ENCODE measurements at regions not wholly inside any gene's neighbourhood (a gene's known extent, or its start where the extent isn't known, plus 50 kb on each side); places are given as distances from the start of the nearest gene placed in this dataset.

- no peak for DNase-seq (ENCODE audit: low read depth, low spot score)
- Histone ChIP-seq H3K4me1 (ENCODE audit: control insufficient read depth in 1 of 2, insufficient read depth in 2 of 2, low read length in 2 of 2) (no peaks in the 10 kb centered on the region), H3K9me3 (ENCODE audit: control insufficient read depth in 1 of 2, insufficient read depth in 1 of 2, low read depth in 1 of 2, low read length in 2 of 2) (no peaks in the 10 kb centered on the region), H3K36me3 (ENCODE audit: control insufficient read depth in 1 of 2, insufficient read depth in 2 of 2, low read length in 2 of 2) (no peaks in the 10 kb centered on the region), H3K27ac (ENCODE audit: low read depth, low read length) (no peak overlapping the region), H3K9me2 (ENCODE audit: insufficient read depth) (no peaks in the 10 kb centered on the region), H2AFZ (ENCODE audit: low read depth, low read length, poor library complexity, severe bottlenecking) (no peak overlapping the region), H3K9ac (ENCODE audit: low read length) (no peak overlapping the region), H3K27me3 (ENCODE audit: insufficient read depth, low read length) (no peaks in the 10 kb centered on the region; the same call in 1 of the 2 replicates), H3K4me3 (replicated peaks in 1 of 2; ENCODE audit: low read depth in 1 of 2, low read length in 2 of 2) (no peak overlapping the region), H3K79me2 (ENCODE audit: insufficient read depth, low read length) (no peaks in the 10 kb centered on the region), H3K4me2 (ENCODE audit: low read length) (no peak overlapping the region), H4K20me1 (ENCODE audit: insufficient read depth) (no peaks in the 10 kb centered on the region)
- intact Hi-C loops (cut with micrococcal nuclease): no loop called here
- RAD21 ChIA-PET (ENCODE audit: low non-redundant PET in 1 of 2, low total read pairs in 2 of 2, uncharacterized antibody in 2 of 2, unreplicated experiment in 2 of 2): no interaction called here
- no TSS peak for BruUV-seq (replicated peaks)
- TF ChIP-seq ELF1 (IDR thresholded peaks at IDR 0.05; ENCODE audit: borderline replicate concordance, low read depth): no peak
- TF ChIP-seq ATF3 (IDR thresholded peaks at IDR 0.05): no peak
- no peak for TF ChIP-seq SIN3A (IDR thresholded peaks at IDR 0.05; ENCODE audit: low read depth)
- no peak for TF ChIP-seq JUND (IDR thresholded peaks at IDR 0.05)
- no peak for TF ChIP-seq CTCF (IDR thresholded peaks at IDR 0.05 in 2 of 3, conservative IDR thresholded peaks at IDR 0.05 in 1 of 3; ENCODE audit: borderline replicate concordance in 1 of 3, insufficient read depth in 1 of 3, low read depth in 2 of 3, low read length in 2 of 3)
- no peak for TF ChIP-seq REST (IDR thresholded peaks at IDR 0.05; ENCODE audit: low read depth)
- no peak for TF ChIP-seq CBX3 (IDR thresholded peaks at IDR 0.05; ENCODE audit: low read depth)
- TF ChIP-seq SP1 (IDR thresholded peaks at IDR 0.05; ENCODE audit: low read depth): no peak
- no peak for TF ChIP-seq POLR2A (IDR thresholded peaks at IDR 0.05; ENCODE audit: borderline replicate concordance, extremely low read depth, insufficient read depth, insufficient read length)
- no peak for TF ChIP-seq FOSL1 (IDR thresholded peaks at IDR 0.05; ENCODE audit: low read depth)
- TF ChIP-seq POLR2AphosphoS5 (IDR thresholded peaks at IDR 0.05; ENCODE audit: low read depth, low read length): no peak
- TF ChIP-seq YY1 (IDR thresholded peaks at IDR 0.05; ENCODE audit: extremely low read depth, insufficient replicate concordance, low read depth, low read length): no peak
- no peak for TF ChIP-seq MAX (IDR thresholded peaks at IDR 0.05)
- CTCF ChIA-PET: interaction anchor here (1.1 kb wide), 1 partner anchor 14 kb away, joined by 5 read pairs; no protein-coding TSS in a partner anchor
- ATAC-seq: no peak
- POLR2A ChIA-PET: no interaction called here
These were observed 91.8 kb upstream of the CLDN5 start for GRCh38 chr22:19615867-19616581.
